Fibroblast of villous mesenchyme (primary cell): ENCODE measurements at regions not wholly inside any gene's neighbourhood (a gene's known extent, or its start where the extent isn't known, plus 50 kb on each side); places are given as distances from the start of the nearest gene placed in this dataset.
A peak's percentile ranks its signal among the peaks of the same experiment; 100 is the strongest.

Source experiments
- DNase-seq: peaks from one replicate; pipeline ENCODE4 v3.0.0-alpha.2; 2010; ENCODE audit warnings: low read depth
- H3K4me3 ChIP-seq: 2 replicates; pipeline ENCODE4 v1.5.1; 2011; ENCODE audit warnings: low read depth, mild to moderate bottlenecking, low read length
- CTCF ChIP-seq: IDR thresholded peaks from 2 replicates; pipeline ENCODE4 v1.5.1; 2012; ENCODE audit warnings: low read depth, mild to moderate bottlenecking, low read length; ENCODE audit not compliant: insufficient read depth

GRCh38 chr20:12203399-12203798 lies 285.7 kb downstream of the BTBD3 start:
- H3K4me3 ChIP-seq = no peak overlapping the region
- DNase-seq = no peak
- no peak for TF ChIP-seq CTCF

- no peak overlapping the region for H3K4me3 ChIP-seq
- no peak for DNase-seq
- TF ChIP-seq CTCF = no peak
Observed at GRCh38 chr20:12203981-12204380, 286.3 kb downstream of the BTBD3 start.

- DNase-seq = peak; percentile 49
- peak; percentile 92 for TF ChIP-seq CTCF
- H3K4me3 ChIP-seq = no peak overlapping the region
Observed at GRCh38 chr20:12207875-12208274, 290.2 kb downstream of the BTBD3 start.

GRCh38 chr20:12210591-12210990 lies 292.9 kb downstream of the BTBD3 start:
- H3K4me3 ChIP-seq = no peak overlapping the region
- no peak for TF ChIP-seq CTCF
- DNase-seq = no peak

- no peak for DNase-seq
- TF ChIP-seq CTCF = no peak
- H3K4me3 ChIP-seq = no peak overlapping the region
Observed at GRCh38 chr20:12211361-12211760, 293.7 kb downstream of the BTBD3 start.

- no peak for TF ChIP-seq CTCF
- DNase-seq = no peak
- H3K4me3 ChIP-seq = no peak overlapping the region
Observed at GRCh38 chr20:12217382-12217781, 299.7 kb downstream of the BTBD3 start.

- no peak for DNase-seq
- no peak for TF ChIP-seq CTCF
- no peak overlapping the region for H3K4me3 ChIP-seq
Observed at GRCh38 chr20:12219798-12220197, 302.1 kb downstream of the BTBD3 start.
